ENCODE measurements at regions not wholly inside any gene's neighbourhood (a gene's known extent, or its start where the extent isn't known, plus 50 kb on each side); places are given as distances from the start of the nearest gene placed in this dataset.

GRCh38 chr13:109355166-109355565, 431.2 kb downstream of the IRS2 start:
- Mint-ChIP-seq H3K27me3 (ENCODE audit: low read depth in 3 of 3) (peaks cover 7 to 9% (median 8%) of the 10 kb centered on the region in 3 donors), H3K9me3 (peaks cover 0 to 9% (median 4%) of the 10 kb centered on the region in 7 donors), H3K27ac (no peak overlapping the region), H3K4me3 (no peak overlapping the region), H3K4me1 (no peaks in the 10 kb centered on the region), H3K36me3 (no peaks in the 10 kb centered on the region)
- no peak for DNase-seq
- no CpG with 5 or more reads among the region's 4 CpGs for WGBS (ENCODE audit: insufficient coverage)
- Histone ChIP-seq H3K27ac (ENCODE audit: low read depth in 1 of 2, low read length in 2 of 2) (no peak overlapping the region), H3K36me3 (replicated peaks in 1 of 2; ENCODE audit: control insufficient read depth in 1 of 2, insufficient read depth in 2 of 2, low read length in 2 of 2) (no peaks in the 10 kb centered on the region), H3K27me3 (ENCODE audit: control insufficient read depth in 2 of 2, insufficient read depth in 2 of 2, low read length in 2 of 2) (peaks cover 2 to 3% of the 10 kb centered on the region in 2 donors), H3K9me3 (replicated peaks in 1 of 2; ENCODE audit: control insufficient read depth in 1 of 2, insufficient read depth in 1 of 2, low read length in 2 of 2) (peaks cover 0 to 7% of the 10 kb centered on the region in 2 donors), H3K4me3 (replicated peaks in 1 of 3; ENCODE audit: low read depth in 2 of 3, low read length in 3 of 3) (no peak overlapping the region), H4K20me1 (ENCODE audit: insufficient read depth, low read length) (no peaks in the 10 kb centered on the region), H3K4me1 (ENCODE audit: control insufficient read depth in 1 of 2, insufficient read depth in 2 of 2, low read length in 2 of 2) (no peaks in the 10 kb centered on the region), H3K9ac (ENCODE audit: insufficient read depth, low read length, poor library complexity, severe bottlenecking) (no peak overlapping the region), H3K79me2 (ENCODE audit: insufficient read depth, low read length) (no peaks in the 10 kb centered on the region), H2AFZ (ENCODE audit: insufficient read depth, low read depth, low read length, poor library complexity, severe bottlenecking) (no peak overlapping the region), H3K4me2 (replicated peaks; ENCODE audit: extremely low read depth, low read length, poor library complexity, severe bottlenecking) (no peak overlapping the region)
- TF ChIP-seq CTCF (IDR thresholded peaks at IDR 0.05): no peak
- intact Hi-C loops (cut with micrococcal nuclease): no loop called here

- H2AFZ ChIP-seq (ENCODE audit: insufficient read depth, low read depth, low read length, poor library complexity, severe bottlenecking): no peak overlapping the region
- no peaks in the 10 kb centered on the region for H3K79me2 ChIP-seq (ENCODE audit: insufficient read depth, low read length)
- peaks cover 3 to 12% (median 9%) of the 10 kb centered on the region in 3 donors for H3K27me3 Mint-ChIP-seq (ENCODE audit: low read depth in 3 of 3)
- no peak overlapping the region for H3K4me3 ChIP-seq (replicated peaks in 1 of 3; ENCODE audit: low read depth in 2 of 3, low read length in 3 of 3)
- H3K36me3 Mint-ChIP-seq: no peaks in the 10 kb centered on the region
- no peaks in the 10 kb centered on the region for H3K4me1 Mint-ChIP-seq
- no peak for TF ChIP-seq CTCF (IDR thresholded peaks at IDR 0.05)
- no peak overlapping the region for H3K27ac ChIP-seq (ENCODE audit: low read depth in 1 of 2, low read length in 2 of 2)
- H3K9me3 Mint-ChIP-seq: peaks cover 0 to 10% (median 3%) of the 10 kb centered on the region in 7 donors
- H3K27me3 ChIP-seq (ENCODE audit: control insufficient read depth in 2 of 2, insufficient read depth in 2 of 2, low read length in 2 of 2): peaks cover 2 to 3% of the 10 kb centered on the region in 2 donors
- no peak for DNase-seq
- H3K9me3 ChIP-seq (replicated peaks in 1 of 2; ENCODE audit: control insufficient read depth in 1 of 2, insufficient read depth in 1 of 2, low read length in 2 of 2): peaks cover 0 to 7% of the 10 kb centered on the region in 2 donors
- no peak overlapping the region for H3K4me2 ChIP-seq (replicated peaks; ENCODE audit: extremely low read depth, low read length, poor library complexity, severe bottlenecking)
- H3K36me3 ChIP-seq (replicated peaks in 1 of 2; ENCODE audit: control insufficient read depth in 1 of 2, insufficient read depth in 2 of 2, low read length in 2 of 2): no peaks in the 10 kb centered on the region
- H3K4me1 ChIP-seq (ENCODE audit: control insufficient read depth in 1 of 2, insufficient read depth in 2 of 2, low read length in 2 of 2): no peaks in the 10 kb centered on the region
- H3K27ac Mint-ChIP-seq: no peak overlapping the region
- no peak overlapping the region for H3K4me3 Mint-ChIP-seq
- WGBS (ENCODE audit: insufficient coverage): no CpG with 5 or more reads among the region's 1 CpG
- no peak overlapping the region for H3K9ac ChIP-seq (ENCODE audit: insufficient read depth, low read length, poor library complexity, severe bottlenecking)
- intact Hi-C loops (cut with micrococcal nuclease): no loop called here
- H4K20me1 ChIP-seq (ENCODE audit: insufficient read depth, low read length): no peaks in the 10 kb centered on the region
Measured at GRCh38 chr13:109351236-109351635, 435.1 kb downstream of the IRS2 start.

All from CD14-positive monocyte (primary cell).